ENCODE measurements at regions not wholly inside any gene's neighbourhood (a gene's known extent, or its start where the extent isn't known, plus 50 kb on each side); places are given as distances from the start of the nearest gene placed in this dataset.

GRCh38 chr1:79749607-79750006 lies 743.1 kb upstream of the ADGRL4 start:
- TF ChIP-seq CTCF (IDR thresholded peaks at IDR 0.05 in 4 of 5, conservative IDR thresholded peaks at IDR 0.05 in 1 of 5) (no peak), POLR2A (IDR thresholded peaks at IDR 0.05) (no peak)
